CD14-positive monocyte (primary cell): ENCODE measurements at regions not wholly inside any gene's neighbourhood (a gene's known extent, or its start where the extent isn't known, plus 50 kb on each side); places are given as distances from the start of the nearest gene placed in this dataset.
"Not testable (repeated sequence)": the region's sequence is repeated elsewhere in the genome, so short reads cannot be mapped to it uniquely, and the experiment has no call there.

Source experiments
- DNase-seq, 3 donors: peaks; one replicate each; pipeline ENCODE4 v3.0.0-alpha.2; 2011 to 2022
- H2AFZ ChIP-seq: 2 replicates; pipeline ENCODE4 v1.6.0; 2012; ENCODE audit warnings: mild to moderate bottlenecking, low read depth, low read length, inconsistent platforms; ENCODE audit not compliant: insufficient read depth, poor library complexity, severe bottlenecking
- H3K27ac ChIP-seq, 2 donors: 1 replicate in 1 of 2; 2 replicates in 1 of 2; pipeline ENCODE4 v1.5.1; 2012 to 2013; ENCODE audit warnings: low read length in 2 of 2, control low read depth in 1 of 2, inconsistent platforms in 1 of 2, low read depth in 1 of 2, mild to moderate bottlenecking in 1 of 2
- H3K27me3 ChIP-seq, 2 donors: one replicate each; pipeline versions ENCODE4 v1.6.0 to v1.6.1; 2011 to 2013; ENCODE audit warnings: low read length in 2 of 2; ENCODE audit not compliant: control insufficient read depth in 2 of 2, insufficient read depth in 2 of 2
- H3K36me3 ChIP-seq, 2 donors: replicated peaks in 1 of 2; 1 replicate in 1 of 2; 2 replicates in 1 of 2; pipeline versions ENCODE4 v1.5.1 to v1.6.1; 2012 to 2013; ENCODE audit warnings: low read length in 2 of 2, control low read depth in 1 of 2, inconsistent platforms in 1 of 2, mild to moderate bottlenecking in 1 of 2; ENCODE audit not compliant: insufficient read depth in 2 of 2, control insufficient read depth in 1 of 2
- H3K4me1 ChIP-seq, 2 donors: 1 replicate in 1 of 2; 2 replicates in 1 of 2; pipeline versions ENCODE4 v1.5.1 to v1.6.1; 2012 to 2013; ENCODE audit warnings: low read length in 2 of 2, control low read depth in 1 of 2, inconsistent platforms in 1 of 2, mild to moderate bottlenecking in 1 of 2, moderate library complexity in 1 of 2; ENCODE audit not compliant: insufficient read depth in 2 of 2, control insufficient read depth in 1 of 2
- H3K4me2 ChIP-seq: replicated peaks from 2 replicates; pipeline ENCODE3; 2012; ENCODE audit warnings: low read length, moderate library complexity, mild to moderate bottlenecking; ENCODE audit not compliant: poor library complexity, severe bottlenecking; ENCODE audit errors: extremely low read depth
- H3K4me3 ChIP-seq, 3 experiments: fragments of 200-600 bp in 1 of 3; sonication (generic) in 1 of 3; replicated peaks in 1 of 3; 1 replicate in 2 of 3; 2 replicates in 1 of 3; pipeline ENCODE4 v1.5.1; 2011 to 2013; ENCODE audit warnings: low read length in 3 of 3, mild to moderate bottlenecking in 3 of 3, control low read depth in 2 of 3, low read depth in 2 of 3, inconsistent platforms in 1 of 3, moderate library complexity in 1 of 3
- H3K79me2 ChIP-seq: 2 replicates; pipeline ENCODE4 v1.6.0; 2012; ENCODE audit warnings: mild to moderate bottlenecking, control low read depth, inconsistent platforms, low read length, moderate library complexity; ENCODE audit not compliant: insufficient read depth
- H3K9ac ChIP-seq: 2 replicates; pipeline ENCODE4 v1.6.0; 2017; ENCODE audit warnings: low read length, mild to moderate bottlenecking; ENCODE audit not compliant: insufficient read depth, poor library complexity, severe bottlenecking
- H3K9me3 ChIP-seq, 2 donors: replicated peaks in 1 of 2; 1 replicate in 1 of 2; 2 replicates in 1 of 2; pipeline versions ENCODE4 v1.5.1 to v1.6.1; 2012 to 2013; ENCODE audit warnings: low read length in 2 of 2, control low read depth in 1 of 2; ENCODE audit not compliant: control insufficient read depth in 1 of 2, insufficient read depth in 1 of 2
- H4K20me1 ChIP-seq: 2 replicates; pipeline ENCODE4 v1.6.0; 2012; ENCODE audit warnings: mild to moderate bottlenecking, low read length, control low read depth, moderate library complexity; ENCODE audit not compliant: insufficient read depth
- H3K27ac Mint-ChIP-seq, 7 donors: one replicate each; pipeline ENCODE4 v1.8.0; 2020; ENCODE audit warnings: mild to moderate bottlenecking in 7 of 7, mixed read lengths in 7 of 7, moderate library complexity in 6 of 7, inconsistent platforms in 2 of 7
- H3K27me3 Mint-ChIP-seq, 3 donors: one replicate each; pipeline ENCODE4 v1.8.0; 2021 to 2022; ENCODE audit warnings: low read depth in 3 of 3, mild to moderate bottlenecking in 3 of 3, mixed read lengths in 3 of 3, moderate library complexity in 3 of 3, inconsistent platforms in 1 of 3
- H3K36me3 Mint-ChIP-seq, 2 donors: one replicate each; pipeline ENCODE4 v1.8.0; 2020; ENCODE audit warnings: mixed read lengths in 2 of 2, inconsistent platforms in 1 of 2, mild to moderate bottlenecking in 1 of 2
- H3K4me1 Mint-ChIP-seq: one replicate; pipeline ENCODE4 v1.8.0; 2020; ENCODE audit warnings: mild to moderate bottlenecking, mixed read lengths
- H3K4me3 Mint-ChIP-seq, 2 donors: one replicate each; pipeline ENCODE4 v1.8.0; 2020; ENCODE audit warnings: mild to moderate bottlenecking in 2 of 2, mixed read lengths in 2 of 2, moderate library complexity in 1 of 2
- H3K9me3 Mint-ChIP-seq, 7 donors: one replicate each; pipeline ENCODE4 v1.8.0; 2020 to 2022; ENCODE audit warnings: mixed read lengths in 7 of 7, mild to moderate bottlenecking in 6 of 7, moderate library complexity in 6 of 7, inconsistent platforms in 2 of 7
- WGBS: methylation state at CpG from one replicate; pipeline ENCODE4 v1.1.5; 2013; ENCODE audit warnings: missing lambda C conversion rate; ENCODE audit not compliant: insufficient coverage; 5-methylcytosine and 5-hydroxymethylcytosine counted together
- intact Hi-C, 2 donors: fragments of 100-400 bp; cut with micrococcal nuclease; formaldehyde crosslinking; loops; one replicate each; pipeline versions ENCODE4 v1.15.0 to v1.15.1; 2023
- TF ChIP-seq, protein P1 (sequence below): fragments of 200-600 bp; IDR thresholded peaks from one replicate; pipeline ENCODE4 v1.8.0; 2022; ENCODE audit warnings: antibody characterized with exemption, mild to moderate bottlenecking

DNA sequence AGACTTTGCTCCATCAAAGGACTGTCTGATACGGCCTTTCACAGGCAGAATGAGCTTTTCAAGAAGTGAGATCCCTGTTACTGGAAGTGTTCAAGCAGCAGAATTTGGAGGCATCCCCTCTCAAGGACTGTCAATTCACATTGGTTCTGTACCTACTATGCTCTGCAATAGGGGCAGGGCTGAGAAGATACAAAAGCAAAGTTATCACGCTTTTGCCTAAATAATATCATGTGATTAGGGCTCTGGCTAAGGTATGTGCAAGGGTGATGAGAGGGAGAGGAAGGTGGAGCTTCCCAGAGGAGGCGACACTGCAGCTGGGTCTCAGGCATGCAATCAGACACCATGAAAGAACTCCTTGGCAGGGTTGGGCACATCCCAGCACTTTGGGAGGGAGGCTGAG is 80.2 kb upstream of the PIM1 start:
- H3K36me3 ChIP-seq: no peaks in the 10 kb centered on the region
- H3K27ac ChIP-seq: no peak overlapping the region
- H3K4me3 ChIP-seq: no peak overlapping the region
- no peak overlapping the region for H2AFZ ChIP-seq
- no peaks in the 10 kb centered on the region for H4K20me1 ChIP-seq
- intact Hi-C loops: no loop called here
- peaks cover 0 to 2% of the 10 kb centered on the region in 2 donors for H3K36me3 Mint-ChIP-seq
- H3K9me3 Mint-ChIP-seq: peaks cover 0 to 2% (median 0%) of the 10 kb centered on the region in 7 donors
- peaks cover 12 to 16% of the 10 kb centered on the region in 2 donors for H3K4me1 ChIP-seq
- no peak for DNase-seq
- H3K9me3 ChIP-seq: no peaks in the 10 kb centered on the region
- TF ChIP-seq, protein P1, sequence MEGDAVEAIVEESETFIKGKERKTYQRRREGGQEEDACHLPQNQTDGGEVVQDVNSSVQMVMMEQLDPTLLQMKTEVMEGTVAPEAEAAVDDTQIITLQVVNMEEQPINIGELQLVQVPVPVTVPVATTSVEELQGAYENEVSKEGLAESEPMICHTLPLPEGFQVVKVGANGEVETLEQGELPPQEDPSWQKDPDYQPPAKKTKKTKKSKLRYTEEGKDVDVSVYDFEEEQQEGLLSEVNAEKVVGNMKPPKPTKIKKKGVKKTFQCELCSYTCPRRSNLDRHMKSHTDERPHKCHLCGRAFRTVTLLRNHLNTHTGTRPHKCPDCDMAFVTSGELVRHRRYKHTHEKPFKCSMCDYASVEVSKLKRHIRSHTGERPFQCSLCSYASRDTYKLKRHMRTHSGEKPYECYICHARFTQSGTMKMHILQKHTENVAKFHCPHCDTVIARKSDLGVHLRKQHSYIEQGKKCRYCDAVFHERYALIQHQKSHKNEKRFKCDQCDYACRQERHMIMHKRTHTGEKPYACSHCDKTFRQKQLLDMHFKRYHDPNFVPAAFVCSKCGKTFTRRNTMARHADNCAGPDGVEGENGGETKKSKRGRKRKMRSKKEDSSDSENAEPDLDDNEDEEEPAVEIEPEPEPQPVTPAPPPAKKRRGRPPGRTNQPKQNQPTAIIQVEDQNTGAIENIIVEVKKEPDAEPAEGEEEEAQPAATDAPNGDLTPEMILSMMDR: no peak
- no peaks in the 10 kb centered on the region for H3K27me3 ChIP-seq
- no peak overlapping the region for H3K4me3 Mint-ChIP-seq
- no peak overlapping the region for H3K4me2 ChIP-seq
- H3K27ac Mint-ChIP-seq: no peak overlapping the region
- WGBS: 90% methylated on average over 3 of the region's 3 CpGs
- peaks cover 0 to 5% (median 3%) of the 10 kb centered on the region in 3 donors for H3K27me3 Mint-ChIP-seq
- no peak overlapping the region for H3K9ac ChIP-seq
- H3K4me1 Mint-ChIP-seq: peaks cover 27% of the 10 kb centered on the region
- H3K79me2 ChIP-seq: no peaks in the 10 kb centered on the region

DNA sequence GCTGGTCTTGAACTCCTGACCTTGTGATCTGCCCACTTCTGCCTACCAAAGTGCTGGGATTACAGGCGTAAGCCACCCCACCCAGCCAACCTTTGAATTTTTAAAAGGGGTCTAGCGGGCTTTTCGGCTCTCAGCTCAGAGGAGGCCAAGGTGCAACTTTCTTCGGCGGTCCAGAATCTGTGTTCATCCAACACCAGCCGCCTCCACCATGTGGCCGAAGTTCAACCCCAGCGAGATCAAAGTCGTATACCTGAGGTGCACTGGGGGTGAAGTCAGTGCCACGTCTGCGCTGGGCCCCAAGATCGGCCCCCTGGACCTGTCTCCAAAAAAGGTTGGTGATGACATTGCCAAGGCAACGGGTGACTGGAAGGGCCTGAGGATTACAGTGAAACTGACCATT is 78.8 kb upstream of the PIM1 start:
- H3K36me3 ChIP-seq, H3K9me3 ChIP-seq, intact Hi-C loops, H3K4me2 ChIP-seq, DNase-seq, H3K27me3 ChIP-seq, H3K4me3 ChIP-seq, H3K27me3 Mint-ChIP-seq, H4K20me1 ChIP-seq, H3K9me3 Mint-ChIP-seq, H3K4me1 ChIP-seq, H3K79me2 ChIP-seq, H3K27ac ChIP-seq, H2AFZ ChIP-seq, H3K9ac ChIP-seq, H3K4me3 Mint-ChIP-seq, H3K36me3 Mint-ChIP-seq: not testable (repeated sequence)
- 98% methylated on average over 11 of the region's 13 CpGs for WGBS
- H3K4me1 Mint-ChIP-seq: peaks cover 18% of the 10 kb centered on the region
- peak overlapping the region in 1 of 7 donors; percentile 30 for H3K27ac Mint-ChIP-seq

DNA sequence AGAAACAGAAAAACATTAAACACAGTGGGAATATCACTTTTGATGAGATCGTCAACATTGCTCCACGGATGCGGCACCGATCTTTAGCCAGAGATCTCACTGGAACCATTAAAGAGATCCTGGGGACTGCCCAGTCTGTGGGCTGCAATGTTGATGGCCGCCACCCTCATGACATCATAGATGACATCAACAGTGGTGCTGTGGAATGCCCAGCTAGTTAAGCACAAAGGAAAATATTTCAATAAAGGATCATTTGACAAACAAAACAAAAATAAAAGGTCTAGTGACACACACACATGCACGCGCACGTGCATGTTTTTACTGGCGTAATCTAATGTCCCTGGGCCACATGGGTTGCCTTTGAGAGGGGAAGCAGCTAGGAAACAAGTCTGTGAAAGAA is 78.4 kb upstream of the PIM1 start:
- H3K36me3 ChIP-seq, H3K9me3 ChIP-seq, H4K20me1 ChIP-seq, H2AFZ ChIP-seq, H3K4me1 ChIP-seq, H3K36me3 Mint-ChIP-seq, H3K79me2 ChIP-seq, H3K4me3 ChIP-seq, H3K4me2 ChIP-seq, intact Hi-C loops, H3K9me3 Mint-ChIP-seq, H3K9ac ChIP-seq, H3K27me3 Mint-ChIP-seq, H3K27ac ChIP-seq, H3K4me3 Mint-ChIP-seq, H3K27me3 ChIP-seq: not testable (repeated sequence)
- Mint-ChIP-seq H3K27ac (peak overlapping the region in 2 of 7 donors; percentile 8 to 66), H3K4me1 (peaks cover 15% of the 10 kb centered on the region)
- WGBS: 94% methylated on average over 4 of the region's 9 CpGs
- DNase-seq: peak in 1 of 3 donors; percentile 18
